Esophagus squamous epithelium (tissue), 4 donors: ENCODE measurements at regions not wholly inside any gene's neighbourhood (a gene's known extent, or its start where the extent isn't known, plus 50 kb on each side); places are given as distances from the start of the nearest gene placed in this dataset.

Experiments
- POLR2A ChIP-seq, 4 donors: fragments of 450-650 bp; IDR thresholded peaks; one replicate each; pipeline ENCODE4 v1.6.1; 2017; ENCODE audit warnings: antibody characterized with exemption in 4 of 4, mild to moderate bottlenecking in 4 of 4, moderate library complexity in 3 of 4
- TF ChIP-seq, protein P1 (sequence below), 6 experiments: fragments of 450-650 bp in 4 of 6; fragments of 200-600 bp in 2 of 6; sonication (generic) in 2 of 6; IDR thresholded peaks; one replicate each; pipeline ENCODE4 v1.5.1; 2016 to 2019; ENCODE audit warnings: antibody characterized with exemption in 6 of 6, mild to moderate bottlenecking in 4 of 6, moderate library complexity in 4 of 6

DNA sequence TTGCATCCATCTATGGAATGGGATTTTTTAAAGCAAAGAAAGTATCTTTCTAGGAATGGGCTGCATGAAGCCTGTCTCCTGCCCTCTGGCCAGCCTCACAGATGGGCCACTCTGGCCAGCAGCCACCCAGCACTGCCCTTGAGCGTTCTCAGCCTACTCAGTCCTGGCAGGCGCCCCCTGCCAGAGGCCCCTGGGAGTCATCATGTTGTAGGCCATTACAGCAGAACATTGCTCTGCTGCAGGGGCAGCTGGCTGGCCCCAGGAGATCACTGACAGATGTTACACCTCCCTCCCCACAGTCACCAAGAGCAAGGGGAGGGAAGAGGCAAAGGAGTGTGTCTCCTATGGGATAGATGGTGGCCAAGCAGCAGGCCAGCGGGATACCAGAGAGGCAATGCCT is 363.7 kb downstream of the NXPE2 start:
- no peak for TF ChIP-seq POLR2A (IDR thresholded peaks at IDR 0.05)
- TF ChIP-seq, protein P1, sequence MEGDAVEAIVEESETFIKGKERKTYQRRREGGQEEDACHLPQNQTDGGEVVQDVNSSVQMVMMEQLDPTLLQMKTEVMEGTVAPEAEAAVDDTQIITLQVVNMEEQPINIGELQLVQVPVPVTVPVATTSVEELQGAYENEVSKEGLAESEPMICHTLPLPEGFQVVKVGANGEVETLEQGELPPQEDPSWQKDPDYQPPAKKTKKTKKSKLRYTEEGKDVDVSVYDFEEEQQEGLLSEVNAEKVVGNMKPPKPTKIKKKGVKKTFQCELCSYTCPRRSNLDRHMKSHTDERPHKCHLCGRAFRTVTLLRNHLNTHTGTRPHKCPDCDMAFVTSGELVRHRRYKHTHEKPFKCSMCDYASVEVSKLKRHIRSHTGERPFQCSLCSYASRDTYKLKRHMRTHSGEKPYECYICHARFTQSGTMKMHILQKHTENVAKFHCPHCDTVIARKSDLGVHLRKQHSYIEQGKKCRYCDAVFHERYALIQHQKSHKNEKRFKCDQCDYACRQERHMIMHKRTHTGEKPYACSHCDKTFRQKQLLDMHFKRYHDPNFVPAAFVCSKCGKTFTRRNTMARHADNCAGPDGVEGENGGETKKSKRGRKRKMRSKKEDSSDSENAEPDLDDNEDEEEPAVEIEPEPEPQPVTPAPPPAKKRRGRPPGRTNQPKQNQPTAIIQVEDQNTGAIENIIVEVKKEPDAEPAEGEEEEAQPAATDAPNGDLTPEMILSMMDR (IDR thresholded peaks at IDR 0.05) = no peak
